ENCODE measurements at regions not wholly inside any gene's neighbourhood (a gene's known extent, or its start where the extent isn't known, plus 50 kb on each side); places are given as distances from the start of the nearest gene placed in this dataset.
"Not testable (repeated sequence)": the region's sequence is repeated elsewhere in the genome, so short reads cannot be mapped to it uniquely, and the experiment has no call there.

GRCh38 chr22:47865626-47866025 is 1103.2 kb downstream of the TBC1D22A start:
- H3K27me3 ChIP-seq = no peaks in the 10 kb centered on the region
- H3K27ac ChIP-seq = no peak overlapping the region
- TF ChIP-seq EP300 (IDR thresholded peaks at IDR 0.05) (no peak), POLR2A (IDR thresholded peaks at IDR 0.05) (no peak)
- TF ChIP-seq, protein P1, sequence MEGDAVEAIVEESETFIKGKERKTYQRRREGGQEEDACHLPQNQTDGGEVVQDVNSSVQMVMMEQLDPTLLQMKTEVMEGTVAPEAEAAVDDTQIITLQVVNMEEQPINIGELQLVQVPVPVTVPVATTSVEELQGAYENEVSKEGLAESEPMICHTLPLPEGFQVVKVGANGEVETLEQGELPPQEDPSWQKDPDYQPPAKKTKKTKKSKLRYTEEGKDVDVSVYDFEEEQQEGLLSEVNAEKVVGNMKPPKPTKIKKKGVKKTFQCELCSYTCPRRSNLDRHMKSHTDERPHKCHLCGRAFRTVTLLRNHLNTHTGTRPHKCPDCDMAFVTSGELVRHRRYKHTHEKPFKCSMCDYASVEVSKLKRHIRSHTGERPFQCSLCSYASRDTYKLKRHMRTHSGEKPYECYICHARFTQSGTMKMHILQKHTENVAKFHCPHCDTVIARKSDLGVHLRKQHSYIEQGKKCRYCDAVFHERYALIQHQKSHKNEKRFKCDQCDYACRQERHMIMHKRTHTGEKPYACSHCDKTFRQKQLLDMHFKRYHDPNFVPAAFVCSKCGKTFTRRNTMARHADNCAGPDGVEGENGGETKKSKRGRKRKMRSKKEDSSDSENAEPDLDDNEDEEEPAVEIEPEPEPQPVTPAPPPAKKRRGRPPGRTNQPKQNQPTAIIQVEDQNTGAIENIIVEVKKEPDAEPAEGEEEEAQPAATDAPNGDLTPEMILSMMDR (IDR thresholded peaks at IDR 0.05) = no peak
- no peaks in the 10 kb centered on the region for H3K4me1 ChIP-seq
- H3K36me3 ChIP-seq = no peaks in the 10 kb centered on the region
- H3K9me3 ChIP-seq = peaks cover 0 to 5% (median 0%) of the 10 kb centered on the region in 4 donors
- no peak for DNase-seq (ENCODE audit: low spot score in 2 of 2)
- H3K4me3 ChIP-seq = no peak overlapping the region
- 85 to 86% methylated on average over 3 of the region's 3 CpGs for WGBS, 2 donors

DNA sequence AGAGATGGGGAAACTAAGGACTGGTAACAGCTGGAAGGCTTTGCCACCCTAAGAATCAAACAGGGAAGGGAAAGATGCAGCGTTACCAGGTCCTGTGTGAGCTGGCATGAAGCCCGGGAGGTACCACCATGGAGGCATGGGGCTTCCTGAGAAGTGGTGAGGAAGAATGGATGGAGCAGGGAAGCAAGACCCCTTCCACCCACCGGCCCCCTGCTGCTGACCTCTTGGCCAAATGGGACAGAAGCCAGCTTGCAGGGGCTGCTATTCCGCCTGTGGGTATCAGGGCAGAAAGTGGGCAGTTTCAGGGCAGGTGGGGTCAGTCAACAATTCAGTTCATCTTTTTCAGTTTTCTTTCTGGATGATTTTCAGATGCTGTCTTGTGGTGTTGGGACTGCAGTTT is 1099.9 kb downstream of the TBC1D22A start:
- 76 to 90% methylated on average over 4 of the region's 4 CpGs for WGBS, 2 donors
- Histone ChIP-seq H3K4me3 (no peak overlapping the region), H3K36me3 (no peaks in the 10 kb centered on the region), H3K27me3 (no peaks in the 10 kb centered on the region), H3K9me3 (peaks cover 0 to 6% (median 0%) of the 10 kb centered on the region in 4 donors), H3K4me1 (no peaks in the 10 kb centered on the region), H3K27ac (no peak overlapping the region)
- no peak for TF ChIP-seq EP300 (IDR thresholded peaks at IDR 0.05)
- TF ChIP-seq, protein P1 (IDR thresholded peaks at IDR 0.05) = no peak
- TF ChIP-seq POLR2A (IDR thresholded peaks at IDR 0.05) = no peak
- DNase-seq (ENCODE audit: low spot score in 2 of 2) = no peak

DNA sequence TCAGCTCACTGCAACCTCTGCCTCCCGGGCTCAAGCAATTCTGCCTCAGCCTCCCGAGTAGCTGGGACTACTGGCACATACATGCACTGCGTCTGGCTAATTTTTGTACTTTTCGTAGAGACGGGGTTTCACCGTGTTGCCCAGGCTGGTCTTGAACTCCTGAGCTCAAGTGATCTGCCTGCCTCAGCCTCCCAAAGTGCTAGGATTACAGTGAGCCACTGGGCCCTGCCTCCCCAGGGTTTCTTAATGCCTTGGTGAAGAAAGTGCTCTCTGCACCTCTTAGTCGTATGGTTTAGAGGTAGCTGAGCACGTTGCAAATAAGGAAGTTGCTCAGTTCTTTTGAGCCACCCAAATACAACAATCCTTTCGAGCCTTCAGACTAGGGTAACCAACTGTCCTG is 1098.5 kb downstream of the TBC1D22A start:
- H3K9me3 ChIP-seq; H3K4me3 ChIP-seq; H3K4me1 ChIP-seq; H3K27ac ChIP-seq; H3K27me3 ChIP-seq; DNase-seq (ENCODE audit: low spot score in 2 of 2); H3K36me3 ChIP-seq: not testable (repeated sequence)
- WGBS, 2 donors = 89 to 94% methylated on average over 8 to 9 of the region's 9 CpGs

- DNase-seq (ENCODE audit: low spot score in 2 of 2) = no peak
- 61 to 69% methylated on average over 7 of the region's 7 CpGs for WGBS, 2 donors
- Histone ChIP-seq H3K9me3 (peaks cover 0 to 6% (median 0%) of the 10 kb centered on the region in 4 donors), H3K36me3 (no peaks in the 10 kb centered on the region), H3K27ac (no peak overlapping the region), H3K27me3 (no peaks in the 10 kb centered on the region), H3K4me3 (no peak overlapping the region), H3K4me1 (no peaks in the 10 kb centered on the region)
- TF ChIP-seq POLR2A (IDR thresholded peaks at IDR 0.05) (no peak), EP300 (IDR thresholded peaks at IDR 0.05) (no peak)
- TF ChIP-seq, protein P1 (IDR thresholded peaks at IDR 0.05) = no peak
These were observed 1097.6 kb downstream of the TBC1D22A start for GRCh38 chr22:47859881-47860525.

DNA sequence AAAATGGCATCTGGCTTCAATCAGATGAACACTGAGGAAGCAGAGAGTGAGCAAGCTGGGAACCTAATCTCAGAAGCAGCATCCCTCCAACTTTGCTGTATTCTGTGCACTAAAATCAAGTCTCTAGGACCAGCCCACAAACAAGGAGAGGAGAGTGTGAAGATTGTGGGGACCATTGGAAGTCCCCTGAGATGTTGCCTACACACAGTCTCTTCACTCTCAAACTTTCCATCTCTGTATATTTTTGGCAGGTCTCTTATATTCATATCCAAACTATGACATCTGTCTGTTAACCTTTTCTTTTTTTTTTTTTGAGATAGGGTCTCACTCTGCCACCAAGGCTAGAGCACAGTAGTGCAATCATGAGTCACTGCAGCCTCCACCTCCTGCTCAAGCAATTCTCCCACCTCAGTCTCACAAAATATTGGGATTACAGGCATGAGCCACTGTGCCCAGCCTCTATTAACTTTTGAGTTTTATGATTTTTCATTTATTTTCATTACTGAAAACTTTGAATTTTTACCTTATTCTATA is 1096.4 kb downstream of the TBC1D22A start:
- TF ChIP-seq, protein P1 (IDR thresholded peaks at IDR 0.05) = no peak
- TF ChIP-seq EP300 (IDR thresholded peaks at IDR 0.05) = no peak
- H3K9me3 ChIP-seq = peaks cover 0 to 6% (median 0%) of the 10 kb centered on the region in 4 donors
- no peak overlapping the region for H3K4me3 ChIP-seq
- no peaks in the 10 kb centered on the region for H3K4me1 ChIP-seq
- no peak for DNase-seq (ENCODE audit: low spot score in 2 of 2)
- H3K36me3 ChIP-seq = no peaks in the 10 kb centered on the region
- no peak overlapping the region for H3K27ac ChIP-seq
- no peaks in the 10 kb centered on the region for H3K27me3 ChIP-seq

Measured in tibial nerve (tissue), 4 donors.